ENCODE measurements at regions not wholly inside any gene's neighbourhood (a gene's known extent, or its start where the extent isn't known, plus 50 kb on each side); places are given as distances from the start of the nearest gene placed in this dataset.

DNA sequence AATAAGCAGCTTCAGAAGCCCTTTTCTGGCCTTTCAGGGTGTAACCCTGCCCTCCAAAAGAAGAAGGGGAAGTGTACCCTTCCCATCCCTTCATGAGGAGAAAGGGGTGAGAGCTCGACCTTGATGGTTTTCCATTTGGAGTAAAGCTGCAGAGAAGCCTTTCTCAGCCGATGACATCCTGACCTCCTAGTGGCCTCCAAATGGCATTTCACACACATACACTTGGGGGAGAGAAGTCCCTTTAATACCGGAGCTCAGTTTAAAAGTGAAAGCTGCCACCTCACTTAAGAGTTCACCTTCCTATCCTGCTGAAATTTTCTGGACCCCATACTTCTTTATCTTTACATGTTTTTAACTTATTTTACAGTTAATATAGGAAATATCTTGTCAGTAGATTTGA, 716.7 kb downstream of the DCDC2C start:
- Mint-ChIP-seq H3K4me1 (no peaks in the 10 kb centered on the region), H3K4me3 (no peak overlapping the region), H3K27ac (no peak overlapping the region), H3K27me3 (no peaks in the 10 kb centered on the region), H3K9me3 (peaks cover 8% of the 10 kb centered on the region), H3K36me3 (ENCODE audit: low read depth) (no peaks in the 10 kb centered on the region)
- DNase-seq = no peak
- ChIA-PET POLR2A (no interaction called here), CTCF (no interaction called here)

DNA sequence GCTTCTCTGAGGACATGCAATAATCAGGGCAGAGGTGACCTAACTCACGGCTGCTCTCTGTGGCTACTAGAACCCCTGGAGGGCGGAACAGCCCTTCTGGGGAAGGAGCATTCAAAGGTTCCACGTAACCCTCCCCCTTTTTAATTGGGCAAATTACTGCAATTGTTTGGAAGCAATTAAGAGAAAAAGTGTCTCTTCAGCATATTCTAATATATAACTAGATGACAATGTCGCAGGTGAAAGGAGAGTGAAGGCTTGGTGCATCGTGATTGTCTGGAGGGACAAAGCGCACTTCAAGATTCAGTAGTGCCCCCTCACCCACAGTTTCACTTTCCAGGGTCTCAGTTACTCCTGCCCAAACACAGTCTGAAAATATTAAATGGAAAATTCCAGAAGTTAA, 720.8 kb downstream of the DCDC2C start:
- H3K36me3 Mint-ChIP-seq (ENCODE audit: low read depth) = no peaks in the 10 kb centered on the region
- H3K27ac Mint-ChIP-seq = no peak overlapping the region
- no peaks in the 10 kb centered on the region for H3K4me1 Mint-ChIP-seq
- POLR2A ChIA-PET = no interaction called here
- CTCF ChIA-PET = no interaction called here
- no peaks in the 10 kb centered on the region for H3K27me3 Mint-ChIP-seq
- no peak overlapping the region for H3K4me3 Mint-ChIP-seq
- no peak for DNase-seq
- peaks cover 5% of the 10 kb centered on the region for H3K9me3 Mint-ChIP-seq

- Mint-ChIP-seq H3K4me1 (no peaks in the 10 kb centered on the region), H3K9me3 (peaks cover 2% of the 10 kb centered on the region), H3K4me3 (no peak overlapping the region), H3K36me3 (ENCODE audit: low read depth) (no peaks in the 10 kb centered on the region), H3K27me3 (no peaks in the 10 kb centered on the region), H3K27ac (no peak overlapping the region)
- CTCF ChIA-PET = no interaction called here
- POLR2A ChIA-PET = no interaction called here
- no peak for DNase-seq
These were observed 723.7 kb downstream of the DCDC2C start for GRCh38 chr2:4427083-4427482.

- POLR2A ChIA-PET = no interaction called here
- no peaks in the 10 kb centered on the region for H3K27me3 Mint-ChIP-seq
- no peak overlapping the region for H3K27ac Mint-ChIP-seq
- no peak overlapping the region for H3K4me3 Mint-ChIP-seq
- H3K9me3 Mint-ChIP-seq = peaks cover 2% of the 10 kb centered on the region
- H3K4me1 Mint-ChIP-seq = no peaks in the 10 kb centered on the region
- H3K36me3 Mint-ChIP-seq (ENCODE audit: low read depth) = no peaks in the 10 kb centered on the region
- CTCF ChIA-PET = no interaction called here
- no peak for DNase-seq
These were observed 742.4 kb downstream of the DCDC2C start for GRCh38 chr2:4445821-4446220.

DNA sequence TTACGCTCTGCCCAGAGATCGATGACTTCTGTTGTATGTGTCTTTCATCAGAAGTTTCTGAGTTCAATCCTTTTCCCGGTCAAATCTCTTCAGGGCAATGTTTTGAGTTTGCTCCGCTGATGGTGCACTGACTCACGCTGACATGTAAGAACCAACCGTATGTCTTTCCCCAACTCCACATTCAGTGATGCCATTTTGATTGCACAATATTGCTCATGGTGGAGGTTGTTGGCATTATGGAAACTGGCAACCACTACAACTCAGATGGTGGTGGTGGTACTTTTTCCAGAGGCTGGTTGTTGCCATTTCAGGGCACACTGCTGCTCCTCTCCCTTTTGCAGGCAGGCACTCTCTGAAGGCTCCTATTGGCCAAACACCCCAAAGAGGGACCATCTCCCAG, 751.5 kb downstream of the DCDC2C start:
- no peak for DNase-seq
- H3K36me3 Mint-ChIP-seq (ENCODE audit: low read depth) = no peaks in the 10 kb centered on the region
- no peak overlapping the region for H3K4me3 Mint-ChIP-seq
- ChIA-PET POLR2A (no interaction called here), CTCF (no interaction called here)
- no peak overlapping the region for H3K27ac Mint-ChIP-seq
- H3K9me3 Mint-ChIP-seq = peaks cover 11% of the 10 kb centered on the region
- no peaks in the 10 kb centered on the region for H3K4me1 Mint-ChIP-seq
- no peaks in the 10 kb centered on the region for H3K27me3 Mint-ChIP-seq

- POLR2A ChIA-PET = no interaction called here
These were observed 752.2 kb downstream of the DCDC2C start for GRCh38 chr2:4455486-4456155.

DNA sequence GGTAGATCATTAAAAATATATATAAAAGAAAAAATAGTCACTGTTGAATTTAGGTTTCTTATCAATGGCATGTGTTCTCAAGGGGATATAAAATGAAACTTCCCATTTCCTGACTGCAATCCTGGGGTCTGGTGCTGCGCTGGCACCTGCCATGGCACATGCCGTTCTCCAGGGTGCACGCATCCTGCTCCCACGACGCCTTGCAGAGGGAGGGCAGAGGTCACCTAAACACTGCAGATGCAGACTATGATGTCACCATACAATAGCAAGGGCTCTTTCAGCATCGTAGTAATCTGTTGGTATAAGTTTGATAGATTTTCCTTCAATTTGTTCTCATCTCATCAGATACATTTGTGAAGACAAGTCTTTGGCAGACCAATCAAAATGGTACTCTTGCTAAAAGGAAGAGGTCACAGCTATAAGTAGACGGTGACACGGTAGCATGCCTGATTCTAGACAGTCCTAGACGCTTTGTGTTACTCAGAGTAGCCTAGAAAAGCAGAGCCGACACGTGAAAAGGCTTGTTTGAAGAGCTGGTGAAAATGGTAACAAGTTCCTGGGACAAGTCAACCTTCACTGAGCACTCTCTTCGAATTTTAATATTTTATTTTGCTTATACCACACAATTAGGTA, 761.4 kb downstream of the DCDC2C start:
- H3K4me1 Mint-ChIP-seq = no peaks in the 10 kb centered on the region
- H3K4me3 Mint-ChIP-seq = no peak overlapping the region
- H3K36me3 Mint-ChIP-seq (ENCODE audit: low read depth) = no peaks in the 10 kb centered on the region
- ChIA-PET CTCF (no interaction called here), POLR2A (no interaction called here)
- no peak overlapping the region for H3K27ac Mint-ChIP-seq
- H3K27me3 Mint-ChIP-seq = no peaks in the 10 kb centered on the region
- peaks cover 9% of the 10 kb centered on the region for H3K9me3 Mint-ChIP-seq
- no peak for DNase-seq

More at GRCh38 chr2:4455486-4456155, 752.2 kb downstream of the DCDC2C start:
- Mint-ChIP-seq H3K4me1 (no peaks in the 10 kb centered on the region), H3K9me3 (peaks cover 11% of the 10 kb centered on the region), H3K27me3 (no peaks in the 10 kb centered on the region), H3K27ac (no peak overlapping the region), H3K36me3 (ENCODE audit: low read depth) (no peaks in the 10 kb centered on the region), H3K4me3 (no peak overlapping the region)
- CTCF ChIA-PET = no interaction called here
- no peak for DNase-seq

GRCh38 chr2:4465671-4466070, 762.3 kb downstream of the DCDC2C start:
- ChIA-PET POLR2A (no interaction called here), CTCF (no interaction called here)
- no peak for DNase-seq
- Mint-ChIP-seq H3K4me3 (no peak overlapping the region), H3K27ac (no peak overlapping the region), H3K27me3 (no peaks in the 10 kb centered on the region), H3K36me3 (ENCODE audit: low read depth) (no peaks in the 10 kb centered on the region), H3K4me1 (no peaks in the 10 kb centered on the region), H3K9me3 (peaks cover 9% of the 10 kb centered on the region)

GRCh38 chr2:4475618-4476017, 772.2 kb downstream of the DCDC2C start:
- Mint-ChIP-seq H3K27me3 (no peaks in the 10 kb centered on the region), H3K9me3 (peaks cover 13% of the 10 kb centered on the region), H3K4me3 (no peak overlapping the region), H3K36me3 (ENCODE audit: low read depth) (no peaks in the 10 kb centered on the region), H3K4me1 (no peaks in the 10 kb centered on the region), H3K27ac (no peak overlapping the region)
- POLR2A ChIA-PET = no interaction called here
- no peak for DNase-seq
- CTCF ChIA-PET = no interaction called here

- Mint-ChIP-seq H3K36me3 (ENCODE audit: low read depth) (no peaks in the 10 kb centered on the region), H3K27me3 (no peaks in the 10 kb centered on the region), H3K9me3 (peaks cover 21% of the 10 kb centered on the region), H3K4me1 (no peaks in the 10 kb centered on the region), H3K4me3 (no peak overlapping the region), H3K27ac (no peak overlapping the region)
- no peak for DNase-seq
- CTCF ChIA-PET = no interaction called here
- POLR2A ChIA-PET = no interaction called here
These were observed 779.7 kb downstream of the DCDC2C start for GRCh38 chr2:4483050-4483449.

- ChIA-PET CTCF (no interaction called here), POLR2A (no interaction called here)
- no peak overlapping the region for H3K27ac Mint-ChIP-seq
- H3K4me3 Mint-ChIP-seq = no peak overlapping the region
- peaks cover 13% of the 10 kb centered on the region for H3K9me3 Mint-ChIP-seq
- DNase-seq = no peak
- no peaks in the 10 kb centered on the region for H3K4me1 Mint-ChIP-seq
- H3K27me3 Mint-ChIP-seq = no peaks in the 10 kb centered on the region
- no peaks in the 10 kb centered on the region for H3K36me3 Mint-ChIP-seq (ENCODE audit: low read depth)
These were observed 783.6 kb downstream of the DCDC2C start for GRCh38 chr2:4486971-4487370.

GRCh38 chr2:4499316-4500030, 796.1 kb downstream of the DCDC2C start:
- Mint-ChIP-seq H3K4me3 (no peak overlapping the region), H3K27me3 (no peaks in the 10 kb centered on the region), H3K36me3 (ENCODE audit: low read depth) (no peaks in the 10 kb centered on the region), H3K9me3 (peaks cover 2% of the 10 kb centered on the region), H3K27ac (no peak overlapping the region), H3K4me1 (no peaks in the 10 kb centered on the region)
- POLR2A ChIA-PET = no interaction called here
- DNase-seq = no peak
- CTCF ChIA-PET = no interaction called here

GRCh38 chr2:4501525-4501924, 798.1 kb downstream of the DCDC2C start:
- no peak overlapping the region for H3K27ac Mint-ChIP-seq
- no peaks in the 10 kb centered on the region for H3K36me3 Mint-ChIP-seq (ENCODE audit: low read depth)
- ChIA-PET CTCF (no interaction called here), POLR2A (no interaction called here)
- H3K9me3 Mint-ChIP-seq = peaks cover 2% of the 10 kb centered on the region
- no peaks in the 10 kb centered on the region for H3K4me1 Mint-ChIP-seq
- H3K4me3 Mint-ChIP-seq = no peak overlapping the region
- DNase-seq = no peak
- H3K27me3 Mint-ChIP-seq = no peaks in the 10 kb centered on the region
